ENCODE measurements at regions not wholly inside any gene's neighbourhood (a gene's known extent, or its start where the extent isn't known, plus 50 kb on each side); places are given as distances from the start of the nearest gene placed in this dataset.

DNA sequence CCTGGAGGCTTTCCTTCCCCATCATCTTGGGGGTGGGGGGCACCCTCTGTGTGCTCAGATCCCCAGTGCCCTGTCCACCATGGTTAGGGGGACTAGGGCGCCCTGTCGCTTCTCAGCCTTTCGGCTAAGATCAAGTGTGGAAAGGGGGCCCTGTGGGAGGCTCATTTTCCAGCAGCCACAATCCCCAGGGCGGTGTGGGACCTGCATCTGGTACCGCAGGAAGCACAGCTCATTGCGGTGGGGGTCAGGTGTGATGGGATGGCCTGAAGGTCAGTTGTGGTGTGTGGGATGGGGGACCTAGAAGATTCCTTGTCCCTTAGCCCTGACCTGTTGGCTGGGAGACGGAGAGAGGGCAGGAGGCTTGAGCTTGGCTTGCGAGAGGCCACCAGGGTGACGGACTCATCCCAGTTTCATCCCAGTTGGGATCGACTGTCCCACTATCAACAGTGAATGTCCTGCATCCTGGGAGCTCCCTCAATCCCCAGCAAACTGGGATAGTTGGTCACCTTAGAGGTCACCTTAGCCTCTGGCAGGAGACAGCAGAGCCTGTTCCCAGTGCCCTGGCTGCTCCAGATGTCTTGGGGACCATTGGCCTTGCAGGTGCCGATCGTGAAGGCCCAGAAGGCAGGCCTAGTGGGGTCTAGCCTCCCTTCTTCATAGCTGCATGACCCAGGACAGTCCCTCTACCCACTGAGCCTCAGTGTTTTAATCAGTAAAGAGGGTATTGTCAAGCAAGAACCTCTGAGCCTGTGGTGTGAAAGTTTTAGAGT, 64.5 kb upstream of the PMEPA1 start:
- H3K27ac ChIP-seq (ENCODE audit: low read depth, low read length): no peak overlapping the region
- no peak overlapping the region for H2AFZ ChIP-seq (ENCODE audit: low read depth, low read length, severe bottlenecking)
- H3K36me3 ChIP-seq (ENCODE audit: low read length): no peaks in the 10 kb centered on the region
- no peaks in the 10 kb centered on the region for H3K79me2 ChIP-seq (ENCODE audit: insufficient read depth, low read length)
- H3K27me3 ChIP-seq (ENCODE audit: low read length): no peaks in the 10 kb centered on the region
- no peaks in the 10 kb centered on the region for H4K20me1 ChIP-seq (ENCODE audit: low read depth, low read length)
- H3K9ac ChIP-seq (ENCODE audit: low read length): no peak overlapping the region
- no peak overlapping the region for H3K4me3 ChIP-seq (ENCODE audit: insufficient read depth, low read length, poor library complexity, severe bottlenecking)
- no peaks in the 10 kb centered on the region for H3K9me2 ChIP-seq (replicated peaks; ENCODE audit: insufficient read depth, low read length)
- H3K9me3 ChIP-seq (ENCODE audit: insufficient read depth, low read length): no peaks in the 10 kb centered on the region
- H3F3A ChIP-seq (ENCODE audit: insufficient read depth): no peaks in the 10 kb centered on the region
- H3K4me2 ChIP-seq (ENCODE audit: low read depth, low read length, poor library complexity, severe bottlenecking): no peak overlapping the region
- no peak for TF ChIP-seq EZH2phosphoT487 (conservative IDR thresholded peaks at IDR 0.05; ENCODE audit: low read length)
- TF ChIP-seq, protein P1, sequence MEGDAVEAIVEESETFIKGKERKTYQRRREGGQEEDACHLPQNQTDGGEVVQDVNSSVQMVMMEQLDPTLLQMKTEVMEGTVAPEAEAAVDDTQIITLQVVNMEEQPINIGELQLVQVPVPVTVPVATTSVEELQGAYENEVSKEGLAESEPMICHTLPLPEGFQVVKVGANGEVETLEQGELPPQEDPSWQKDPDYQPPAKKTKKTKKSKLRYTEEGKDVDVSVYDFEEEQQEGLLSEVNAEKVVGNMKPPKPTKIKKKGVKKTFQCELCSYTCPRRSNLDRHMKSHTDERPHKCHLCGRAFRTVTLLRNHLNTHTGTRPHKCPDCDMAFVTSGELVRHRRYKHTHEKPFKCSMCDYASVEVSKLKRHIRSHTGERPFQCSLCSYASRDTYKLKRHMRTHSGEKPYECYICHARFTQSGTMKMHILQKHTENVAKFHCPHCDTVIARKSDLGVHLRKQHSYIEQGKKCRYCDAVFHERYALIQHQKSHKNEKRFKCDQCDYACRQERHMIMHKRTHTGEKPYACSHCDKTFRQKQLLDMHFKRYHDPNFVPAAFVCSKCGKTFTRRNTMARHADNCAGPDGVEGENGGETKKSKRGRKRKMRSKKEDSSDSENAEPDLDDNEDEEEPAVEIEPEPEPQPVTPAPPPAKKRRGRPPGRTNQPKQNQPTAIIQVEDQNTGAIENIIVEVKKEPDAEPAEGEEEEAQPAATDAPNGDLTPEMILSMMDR (IDR thresholded peaks at IDR 0.05; ENCODE audit: insufficient read depth, low read length, poor library complexity, severe bottlenecking): no peak

DNA sequence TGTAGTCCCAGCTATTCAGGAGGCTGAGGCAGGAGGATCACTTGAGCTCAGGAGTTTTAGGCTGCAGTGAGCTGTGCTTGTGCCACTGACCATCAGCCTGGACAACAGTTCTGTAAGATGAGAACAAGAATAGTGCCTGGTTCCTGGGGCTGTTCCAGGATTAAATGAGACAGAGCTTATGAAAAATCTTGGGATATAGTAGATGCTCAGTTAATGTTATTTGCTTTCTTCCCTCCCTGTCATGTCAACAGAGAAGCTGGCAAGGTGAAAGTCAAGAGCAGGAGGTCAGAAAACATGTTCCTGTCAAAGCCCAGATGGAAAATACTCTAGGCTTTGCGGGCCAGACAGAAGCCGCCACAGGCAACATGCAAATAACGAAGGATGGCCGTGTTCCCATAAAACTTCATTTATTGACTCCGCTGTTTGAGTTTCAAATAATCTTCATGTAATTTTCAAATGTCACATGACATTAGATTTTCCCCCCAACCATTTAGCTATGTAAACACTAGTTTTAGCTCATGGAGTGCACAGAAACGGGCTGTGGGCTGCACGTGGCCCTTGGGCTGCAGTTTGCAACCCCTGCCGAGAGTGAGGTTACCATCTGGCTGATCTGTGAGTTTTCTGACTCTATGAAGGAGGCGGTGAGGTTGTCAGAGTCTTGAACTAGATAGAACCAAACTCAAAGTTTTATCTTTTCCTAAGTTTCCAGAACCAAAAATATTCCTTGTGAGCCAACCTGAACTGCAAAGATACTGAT, 63.4 kb upstream of the PMEPA1 start:
- Histone ChIP-seq H3K4me3 (ENCODE audit: insufficient read depth, low read length, poor library complexity, severe bottlenecking) (no peak overlapping the region), H4K20me1 (ENCODE audit: low read depth, low read length) (no peaks in the 10 kb centered on the region), H3F3A (ENCODE audit: insufficient read depth) (no peaks in the 10 kb centered on the region), H3K9me3 (ENCODE audit: insufficient read depth, low read length) (no peaks in the 10 kb centered on the region), H3K9ac (ENCODE audit: low read length) (no peak overlapping the region), H3K79me2 (ENCODE audit: insufficient read depth, low read length) (no peaks in the 10 kb centered on the region), H2AFZ (ENCODE audit: low read depth, low read length, severe bottlenecking) (no peak overlapping the region), H3K36me3 (ENCODE audit: low read length) (no peaks in the 10 kb centered on the region), H3K27ac (ENCODE audit: low read depth, low read length) (no peak overlapping the region), H3K4me2 (ENCODE audit: low read depth, low read length, poor library complexity, severe bottlenecking) (no peak overlapping the region), H3K9me2 (replicated peaks; ENCODE audit: insufficient read depth, low read length) (no peaks in the 10 kb centered on the region), H3K27me3 (ENCODE audit: low read length) (no peaks in the 10 kb centered on the region)
- no peak for TF ChIP-seq EZH2phosphoT487 (conservative IDR thresholded peaks at IDR 0.05; ENCODE audit: low read length)
- TF ChIP-seq, protein P1 (IDR thresholded peaks at IDR 0.05; ENCODE audit: insufficient read depth, low read length, poor library complexity, severe bottlenecking): no peak

DNA sequence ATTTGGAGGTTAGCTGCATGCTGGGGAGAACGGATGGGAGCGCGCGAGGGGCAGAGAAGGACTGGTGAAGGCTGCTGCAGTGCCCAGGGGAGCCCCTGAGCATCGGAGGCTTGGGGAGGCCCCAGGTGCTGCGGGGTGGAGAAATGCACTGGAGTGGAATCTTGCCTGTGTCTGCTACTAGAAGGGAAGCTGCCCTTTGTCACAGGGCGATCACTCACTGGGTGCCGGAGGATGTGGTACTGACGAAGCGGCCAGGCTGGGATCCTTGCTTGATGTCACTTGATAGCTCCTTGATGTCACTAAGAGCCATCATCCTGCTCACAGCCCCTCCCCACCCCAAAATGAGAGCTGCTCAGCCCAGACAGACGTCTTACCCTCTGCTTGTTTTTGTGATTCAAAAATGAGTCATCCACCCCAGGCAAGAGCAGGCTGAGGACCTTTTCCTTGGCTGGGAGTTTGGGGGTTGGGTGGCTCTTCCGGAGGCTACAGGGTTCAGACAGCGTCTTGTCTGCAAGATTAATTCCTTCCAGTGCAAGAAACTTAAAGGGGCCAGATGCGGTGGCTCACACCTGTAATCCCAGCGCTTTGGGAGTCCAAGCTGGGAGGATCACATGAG, 62.6 kb upstream of the PMEPA1 start:
- Histone ChIP-seq H3K4me2 (ENCODE audit: low read depth, low read length, poor library complexity, severe bottlenecking) (no peak overlapping the region), H3F3A (ENCODE audit: insufficient read depth) (no peaks in the 10 kb centered on the region), H2AFZ (ENCODE audit: low read depth, low read length, severe bottlenecking) (no peak overlapping the region), H3K4me3 (ENCODE audit: insufficient read depth, low read length, poor library complexity, severe bottlenecking) (no peak overlapping the region), H3K9me2 (replicated peaks; ENCODE audit: insufficient read depth, low read length) (no peaks in the 10 kb centered on the region), H3K27ac (ENCODE audit: low read depth, low read length) (no peak overlapping the region), H3K27me3 (ENCODE audit: low read length) (no peaks in the 10 kb centered on the region), H3K36me3 (ENCODE audit: low read length) (no peaks in the 10 kb centered on the region), H3K9ac (ENCODE audit: low read length) (no peak overlapping the region), H3K79me2 (ENCODE audit: insufficient read depth, low read length) (no peaks in the 10 kb centered on the region), H4K20me1 (ENCODE audit: low read depth, low read length) (no peaks in the 10 kb centered on the region), H3K9me3 (ENCODE audit: insufficient read depth, low read length) (no peaks in the 10 kb centered on the region)
- no peak for TF ChIP-seq EZH2phosphoT487 (conservative IDR thresholded peaks at IDR 0.05; ENCODE audit: low read length)
- TF ChIP-seq, protein P1 (IDR thresholded peaks at IDR 0.05; ENCODE audit: insufficient read depth, low read length, poor library complexity, severe bottlenecking): no peak
